GM20000 (cell line): ENCODE measurements at regions not wholly inside any gene's neighbourhood (a gene's known extent, or its start where the extent isn't known, plus 50 kb on each side); places are given as distances from the start of the nearest gene placed in this dataset.

Experiments used
- DNase-seq: peaks from one replicate; pipeline ENCODE4 v3.0.0; 2012; ENCODE audit warnings: low spot score
- CTCF ChIP-seq: IDR thresholded peaks from 2 replicates; pipeline ENCODE4 v1.5.1; 2012; ENCODE audit warnings: mild to moderate bottlenecking, control low read depth; ENCODE audit errors: extremely low read depth, missing control alignments

GRCh38 chr2:147679191-147679954 lies 165.5 kb upstream of the ACVR2A start:
- no peak for DNase-seq
- no peak for TF ChIP-seq CTCF

DNA sequence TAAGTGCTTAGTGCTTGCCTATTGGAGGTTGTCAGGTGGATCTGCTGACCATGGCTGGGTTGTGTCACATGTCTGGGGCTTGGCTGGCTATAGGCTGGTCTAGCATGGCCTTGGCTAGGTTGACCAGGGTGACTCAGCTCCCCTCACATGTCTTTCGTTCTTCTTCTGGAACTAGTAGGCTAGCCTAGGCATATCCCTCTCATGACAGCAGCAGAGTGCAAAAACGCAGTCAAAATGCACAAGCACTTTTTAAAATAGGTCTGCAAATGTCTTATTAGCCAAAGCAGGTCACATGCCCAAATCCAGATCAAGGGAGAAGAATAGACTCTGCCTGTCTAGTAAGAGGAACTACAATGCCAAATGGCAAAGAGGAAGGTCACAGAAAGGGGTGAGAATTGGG lies 179.7 kb upstream of the ACVR2A start:
- DNase-seq, result no peak
- TF ChIP-seq CTCF, result no peak

DNA sequence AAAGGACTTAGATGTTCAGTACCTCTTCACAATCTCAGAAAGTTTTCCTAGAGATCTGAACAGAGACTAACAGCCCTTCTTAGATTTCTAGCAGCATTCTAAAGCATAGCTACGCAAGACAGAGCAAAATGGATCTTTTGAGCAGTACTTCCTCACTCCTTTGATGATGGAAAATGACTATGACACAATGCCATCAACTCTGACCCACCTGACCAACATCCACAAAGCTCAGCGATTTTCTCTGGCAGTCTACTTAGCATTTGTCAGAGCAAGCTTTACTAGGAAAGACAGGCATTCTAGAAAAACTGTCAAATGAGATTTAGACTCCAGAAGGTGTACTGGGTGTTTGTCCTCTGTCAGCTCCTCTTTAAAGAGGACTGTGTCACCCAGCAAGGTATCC lies 180.9 kb upstream of the ACVR2A start:
- no peak for TF ChIP-seq CTCF
- no peak for DNase-seq

GRCh38 chr2:147663153-147663961 lies 181.5 kb upstream of the ACVR2A start:
- TF ChIP-seq CTCF, result no peak
- peak; percentile 16 for DNase-seq

GRCh38 chr2:147662221-147662620 lies 182.6 kb upstream of the ACVR2A start:
- no peak for DNase-seq
- no peak for TF ChIP-seq CTCF

DNA sequence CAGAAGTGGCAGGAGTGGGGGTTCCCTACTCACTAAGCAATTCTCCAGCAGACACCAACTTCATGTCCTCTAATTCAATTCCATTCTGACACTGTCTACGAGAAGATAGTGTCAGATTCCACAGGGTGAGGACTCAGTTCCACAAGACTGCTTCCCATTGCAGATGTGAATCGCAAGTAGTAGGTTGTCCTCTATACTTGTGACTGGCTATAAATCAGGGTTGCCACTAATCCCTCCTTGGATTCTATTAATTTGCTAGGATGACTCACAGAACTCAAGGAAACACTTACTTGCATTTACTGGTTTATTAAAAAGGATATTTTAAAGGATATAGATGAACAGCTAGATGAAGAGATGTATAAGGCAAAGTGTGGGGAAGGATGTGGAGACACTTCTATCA lies 184.1 kb upstream of the ACVR2A start:
- TF ChIP-seq CTCF, result no peak
- DNase-seq, result no peak

- no peak for TF ChIP-seq CTCF
- no peak for DNase-seq
Measured at GRCh38 chr2:147659051-147659450, 185.8 kb upstream of the ACVR2A start.
